Endothelial cell of umbilical vein (primary cell): ENCODE measurements at regions not wholly inside any gene's neighbourhood (a gene's known extent, or its start where the extent isn't known, plus 50 kb on each side); places are given as distances from the start of the nearest gene placed in this dataset.

Experiments used
- BruUV-seq: library from RNA; stranded (reverse); fragments of 400-500 nt; replicated peaks from 2 replicates; lab custom pipeline; 2021; lab: Mats Ljungman, UMichigan
- CTCF ChIA-PET: fragments of 300-600, 350-600 bp; sonication (Branson Sonifier 250); formaldehyde crosslinking; loops from one replicate; lab custom pipeline; 2021; ENCODE audit warnings: antibody characterized with exemption, inconsistent platforms; lab: Charles Lee
- POLR2A ChIA-PET: fragments of 300-600, 350-600 bp; sonication (Branson Sonifier 250); formaldehyde crosslinking; loops from one replicate; lab custom pipeline; 2021; ENCODE audit warnings: antibody characterized with exemption, inconsistent platforms; lab: Charles Lee
- DNase-seq: peaks from one replicate; pipeline ENCODE4 v3.0.0-alpha.2; 2011; ENCODE audit warnings: low read depth, low spot score
- FAIRE-seq: peaks from 2 replicates; lab custom pipeline; 2011; peaks lifted over from hg19 to GRCh38; lab: Jason Lieb, UNC
- H2AFZ ChIP-seq: 2 replicates; pipeline ENCODE4 v1.6.0; 2012; ENCODE audit warnings: low read depth, low read length, control low read depth, inconsistent platforms
- H3K27ac ChIP-seq: 2 replicates; pipeline ENCODE4 v1.5.1; 2011; ENCODE audit warnings: low read depth, mild to moderate bottlenecking, control low read depth, low read length, moderate library complexity; ENCODE audit not compliant: insufficient read depth
- H3K27me3 ChIP-seq, 2 experiments: 2 replicates each; pipeline versions ENCODE4 v1.6.0 to v1.6.1; 2011; ENCODE audit warnings: low read length in 2 of 2, mixed read lengths in 1 of 2; ENCODE audit not compliant: control insufficient read depth in 2 of 2, insufficient read depth in 2 of 2
- H3K36me3 ChIP-seq, 2 experiments: 2 replicates in 1 of 2; 3 replicates in 1 of 2; pipeline ENCODE4 v1.5.1; 2011; ENCODE audit warnings: low read length in 2 of 2, mild to moderate bottlenecking in 1 of 2, moderate library complexity in 1 of 2; ENCODE audit not compliant: control insufficient read depth in 2 of 2, insufficient read depth in 2 of 2; ENCODE audit errors: extremely low read depth in 1 of 2
- H3K4me1 ChIP-seq: 3 replicates; pipeline ENCODE4 v1.5.1; 2011; ENCODE audit warnings: mild to moderate bottlenecking, low read length; ENCODE audit not compliant: control insufficient read depth, insufficient read depth; ENCODE audit errors: extremely low read depth
- H3K4me2 ChIP-seq: 2 replicates; pipeline ENCODE4 v1.6.1; 2011; ENCODE audit warnings: low read length, control low read depth, mixed read lengths; ENCODE audit not compliant: insufficient read depth
- H3K4me3 ChIP-seq, 3 experiments: fragments of 200-600 bp in 1 of 3; sonication (generic), shearing (Covaris generic) in 1 of 3; replicated peaks in 1 of 3; 2 replicates each; pipeline ENCODE4 v1.5.1; 2011 to 2016; ENCODE audit warnings: control low read depth in 3 of 3, low read length in 3 of 3, mild to moderate bottlenecking in 2 of 3, inconsistent platforms in 1 of 3, low read depth in 1 of 3, moderate library complexity in 1 of 3; ENCODE audit not compliant: insufficient read depth in 1 of 3
- H3K79me2 ChIP-seq: 2 replicates; pipeline ENCODE4 v1.6.0; 2012; ENCODE audit warnings: low read length, inconsistent platforms; ENCODE audit not compliant: control insufficient read depth, insufficient read depth
- H3K9ac ChIP-seq: replicated peaks from 2 replicates; pipeline ENCODE3; 2011; ENCODE audit warnings: low read length, control low read depth; ENCODE audit not compliant: insufficient read depth; ENCODE audit errors: extremely low read depth
- H3K9me1 ChIP-seq: replicated peaks from 3 replicates; pipeline ENCODE4 v1.6.0; 2011; ENCODE audit warnings: mild to moderate bottlenecking, low read length; ENCODE audit not compliant: control insufficient read depth, insufficient read depth; ENCODE audit errors: extremely low read depth
- H3K9me3 ChIP-seq: replicated peaks from 2 replicates; pipeline ENCODE4 v1.5.1; 2012; ENCODE audit warnings: low read length, inconsistent platforms; ENCODE audit not compliant: control insufficient read depth, insufficient read depth
- H4K20me1 ChIP-seq: replicated peaks from 2 replicates; pipeline ENCODE3; 2011; ENCODE audit warnings: mild to moderate bottlenecking, low read length; ENCODE audit not compliant: control insufficient read depth, insufficient read depth; ENCODE audit errors: extremely low read depth
- EZH2 ChIP-seq: IDR thresholded peaks from 2 replicates; pipeline ENCODE4 v1.6.1; 2012; ENCODE audit warnings: borderline replicate concordance, low read depth, mild to moderate bottlenecking, moderate library complexity, low read length, inconsistent platforms; ENCODE audit not compliant: severe bottlenecking
- FOS ChIP-seq: IDR thresholded peaks from 2 replicates; pipeline ENCODE4 v1.6.1; 2011; ENCODE audit warnings: mild to moderate bottlenecking, low read length, moderate library complexity, borderline replicate concordance; ENCODE audit not compliant: insufficient read depth
- GATA2 ChIP-seq: IDR thresholded peaks from 2 replicates; pipeline ENCODE4 v1.7.0; 2011; ENCODE audit warnings: low read depth, mild to moderate bottlenecking, moderate library complexity, mixed read lengths, low read length; ENCODE audit not compliant: insufficient read length, insufficient read depth
- JUN ChIP-seq: IDR thresholded peaks from 2 replicates; pipeline ENCODE4 v1.6.1; 2011; ENCODE audit warnings: borderline replicate concordance, low read depth; ENCODE audit not compliant: insufficient read length, insufficient read depth
- MYC ChIP-seq: IDR thresholded peaks from one replicate; pipeline ENCODE4 v1.6.1; 2011; ENCODE audit warnings: mild to moderate bottlenecking, low read depth, low read length
- POLR2A ChIP-seq: IDR thresholded peaks from 2 replicates; pipeline ENCODE4 v1.6.1; 2012; ENCODE audit warnings: low read depth, mild to moderate bottlenecking, control low read depth, low read length
- POLR2AphosphoS5 ChIP-seq: IDR thresholded peaks from 2 replicates; pipeline ENCODE4 v1.6.1; 2012; ENCODE audit warnings: low read depth, mild to moderate bottlenecking, control low read depth, low read length, moderate library complexity; ENCODE audit not compliant: insufficient read depth
- dilution Hi-C: fragments of 300-500 bp; cut with MboI; formaldehyde crosslinking; loops from one replicate; pipeline ENCODE4 v1.15.0; 2019; ENCODE audit warnings: low sequenced_read_pairs; ENCODE audit not compliant: extremely low pct_ligation_motif_present
- intact Hi-C: fragments of 100-400 bp; cut with micrococcal nuclease; formaldehyde crosslinking; loops from one replicate; pipeline ENCODE4 v1.10.0; 2022
- TF ChIP-seq, protein P1 (sequence below): IDR thresholded peaks from 2 replicates; pipeline ENCODE4 v1.6.1; 2011; ENCODE audit not compliant: insufficient read depth, insufficient read length
- TF ChIP-seq, protein P2 (sequence below), 2 donors: IDR thresholded peaks; 1 replicate in 1 of 2; 2 replicates in 1 of 2; pipeline ENCODE4 v1.5.1; 2011; ENCODE audit warnings: low read length in 2 of 2, mild to moderate bottlenecking in 2 of 2, moderate library complexity in 2 of 2, control low read depth in 1 of 2, inconsistent platforms in 1 of 2, low read depth in 1 of 2; ENCODE audit not compliant: insufficient read depth in 1 of 2; ENCODE audit errors: extremely low read depth in 1 of 2

DNA sequence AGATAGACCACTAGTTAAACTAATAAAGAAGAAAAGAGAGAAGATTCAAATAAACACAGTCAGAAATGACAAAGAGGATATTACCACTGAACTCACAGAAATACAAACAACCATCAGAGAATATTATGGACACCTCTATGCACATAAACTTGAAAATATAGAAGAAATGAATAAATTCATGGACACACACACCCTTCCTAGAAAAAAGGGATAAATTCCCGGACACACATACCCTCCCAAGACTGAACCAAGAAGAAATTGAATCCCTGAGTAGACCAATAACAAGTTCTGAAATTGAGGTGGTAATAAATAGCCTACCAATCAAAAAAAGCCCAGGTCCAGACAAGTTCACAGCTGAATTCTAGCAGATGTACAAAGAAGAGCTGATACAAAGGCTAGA is 187.9 kb downstream of the SEC23A start:
- no TSS peak for BruUV-seq
- TF ChIP-seq POLR2AphosphoS5: no peak
- H3K27me3 ChIP-seq: peaks cover 0 to 2% of the 10 kb centered on the region in 2 experiments
- no peak for FAIRE-seq
- dilution Hi-C loops (no loop called here), intact Hi-C loops (no loop called here)
- H3K9ac ChIP-seq: no peak overlapping the region
- no peak overlapping the region for H3K4me2 ChIP-seq
- no peaks in the 10 kb centered on the region for H3K9me1 ChIP-seq
- POLR2A ChIA-PET: no interaction called here
- no peaks in the 10 kb centered on the region for H3K4me1 ChIP-seq
- H3K36me3 ChIP-seq: no peaks in the 10 kb centered on the region
- H3K27ac ChIP-seq: no peak overlapping the region
- no peaks in the 10 kb centered on the region for H4K20me1 ChIP-seq
- H3K4me3 ChIP-seq: no peak overlapping the region
- CTCF ChIA-PET: no interaction called here
- no peak for DNase-seq
- no peak overlapping the region for H2AFZ ChIP-seq
- no peaks in the 10 kb centered on the region for H3K9me3 ChIP-seq
- no peaks in the 10 kb centered on the region for H3K79me2 ChIP-seq

DNA sequence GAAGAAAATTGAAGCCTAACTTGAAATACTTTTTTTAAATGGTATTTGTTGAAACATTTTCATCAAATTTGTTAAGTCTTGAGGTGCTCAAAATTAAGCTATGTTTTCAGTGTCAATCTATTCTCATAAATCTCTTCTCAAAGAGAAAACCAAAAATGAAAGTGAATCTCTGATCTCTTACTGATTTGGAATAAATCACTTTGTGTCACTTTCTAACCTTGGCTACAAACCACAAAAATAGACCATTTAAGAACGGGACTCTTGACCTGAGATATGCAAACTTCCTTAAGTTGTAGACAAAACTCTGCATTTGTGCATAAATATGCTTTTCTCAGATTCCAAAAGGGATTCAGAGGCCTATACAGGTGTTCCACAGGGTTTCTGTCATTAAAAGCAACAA is 192.9 kb downstream of the SEC23A start:
- dilution Hi-C loops: no loop called here
- CTCF ChIA-PET: interaction anchor here (1.5 kb wide), 1 partner anchor 105 kb away, joined by 4 read pairs; no protein-coding TSS in a partner anchor

More for the DNA sequence above, 192.9 kb downstream of the SEC23A start:
- intact Hi-C loops: no loop called here
- FAIRE-seq (no peak), DNase-seq (no peak)
- no peaks in the 10 kb centered on the region for H3K36me3 ChIP-seq
- no peak overlapping the region for H3K27ac ChIP-seq
- no TSS peak for BruUV-seq
- no peak overlapping the region for H3K4me2 ChIP-seq
- no peaks in the 10 kb centered on the region for H4K20me1 ChIP-seq
- POLR2A ChIA-PET: no interaction called here
- no peaks in the 10 kb centered on the region for H3K27me3 ChIP-seq
- no peaks in the 10 kb centered on the region for H3K4me1 ChIP-seq
- H3K4me3 ChIP-seq: no peak overlapping the region
- no peak for TF ChIP-seq EZH2
- TF ChIP-seq, protein P1, sequence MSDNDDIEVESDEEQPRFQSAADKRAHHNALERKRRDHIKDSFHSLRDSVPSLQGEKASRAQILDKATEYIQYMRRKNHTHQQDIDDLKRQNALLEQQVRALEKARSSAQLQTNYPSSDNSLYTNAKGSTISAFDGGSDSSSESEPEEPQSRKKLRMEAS: no peak
- no peak for TF ChIP-seq MYC
- TF ChIP-seq GATA2: no peak
- no peak for TF ChIP-seq POLR2AphosphoS5
- TF ChIP-seq, protein P2, sequence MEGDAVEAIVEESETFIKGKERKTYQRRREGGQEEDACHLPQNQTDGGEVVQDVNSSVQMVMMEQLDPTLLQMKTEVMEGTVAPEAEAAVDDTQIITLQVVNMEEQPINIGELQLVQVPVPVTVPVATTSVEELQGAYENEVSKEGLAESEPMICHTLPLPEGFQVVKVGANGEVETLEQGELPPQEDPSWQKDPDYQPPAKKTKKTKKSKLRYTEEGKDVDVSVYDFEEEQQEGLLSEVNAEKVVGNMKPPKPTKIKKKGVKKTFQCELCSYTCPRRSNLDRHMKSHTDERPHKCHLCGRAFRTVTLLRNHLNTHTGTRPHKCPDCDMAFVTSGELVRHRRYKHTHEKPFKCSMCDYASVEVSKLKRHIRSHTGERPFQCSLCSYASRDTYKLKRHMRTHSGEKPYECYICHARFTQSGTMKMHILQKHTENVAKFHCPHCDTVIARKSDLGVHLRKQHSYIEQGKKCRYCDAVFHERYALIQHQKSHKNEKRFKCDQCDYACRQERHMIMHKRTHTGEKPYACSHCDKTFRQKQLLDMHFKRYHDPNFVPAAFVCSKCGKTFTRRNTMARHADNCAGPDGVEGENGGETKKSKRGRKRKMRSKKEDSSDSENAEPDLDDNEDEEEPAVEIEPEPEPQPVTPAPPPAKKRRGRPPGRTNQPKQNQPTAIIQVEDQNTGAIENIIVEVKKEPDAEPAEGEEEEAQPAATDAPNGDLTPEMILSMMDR (IDR thresholded peaks at IDR 0.05; ENCODE audit: extremely low read depth in 1 of 2, insufficient read depth in 1 of 2, low read depth in 1 of 2, low read length in 2 of 2): no peak
- TF ChIP-seq POLR2A: no peak
- no peak for TF ChIP-seq JUN
- TF ChIP-seq FOS: no peak
- H3K9ac ChIP-seq: no peak overlapping the region
- H3K9me1 ChIP-seq: no peaks in the 10 kb centered on the region
- H2AFZ ChIP-seq: no peak overlapping the region
- no peaks in the 10 kb centered on the region for H3K9me3 ChIP-seq
- H3K79me2 ChIP-seq: no peaks in the 10 kb centered on the region
